ENCODE measurements at regions not wholly inside any gene's neighbourhood (a gene's known extent, or its start where the extent isn't known, plus 50 kb on each side); places are given as distances from the start of the nearest gene placed in this dataset.
"Not testable (repeated sequence)": the region's sequence is repeated elsewhere in the genome, so short reads cannot be mapped to it uniquely, and the experiment has no call there.

GRCh38 chr2:203631068-203631757, 75.2 kb upstream of the CD28 start:
- DNase-seq (ENCODE audit: low read depth) = peak; percentile 31

- peak; percentile 66 for DNase-seq (ENCODE audit: low read depth)
Measured at GRCh38 chr2:203636588-203637470, 69.6 kb upstream of the CD28 start.

GRCh38 chr2:203637471-203638167, 68.8 kb upstream of the CD28 start:
- peak; percentile 34 for DNase-seq (ENCODE audit: low read depth)

GRCh38 chr2:203641865-203642264, 64.6 kb upstream of the CD28 start:
- not testable (repeated sequence) for DNase-seq (ENCODE audit: low read depth)

- DNase-seq (ENCODE audit: low read depth) = not testable (repeated sequence)
Measured at GRCh38 chr2:203642841-203643240, 63.6 kb upstream of the CD28 start.

GRCh38 chr2:203645831-203646230, 60.6 kb upstream of the CD28 start:
- DNase-seq (ENCODE audit: low read depth) = no peak

GRCh38 chr2:203646266-203646864, 60.1 kb upstream of the CD28 start:
- DNase-seq (ENCODE audit: low read depth) = no peak

GRCh38 chr2:203646961-203647360, 59.5 kb upstream of the CD28 start:
- DNase-seq (ENCODE audit: low read depth) = no peak

- DNase-seq (ENCODE audit: low read depth) = no peak
Measured at GRCh38 chr2:203647579-203647978, 58.9 kb upstream of the CD28 start.

GRCh38 chr2:203648273-203648672, 58.2 kb upstream of the CD28 start:
- peak; percentile 58 for DNase-seq (ENCODE audit: low read depth)

- DNase-seq (ENCODE audit: low read depth) = no peak
Measured at GRCh38 chr2:203649176-203649814, 57.1 kb upstream of the CD28 start.

GRCh38 chr2:203650860-203651613, 55.4 kb upstream of the CD28 start:
- peak; percentile 73 for DNase-seq (ENCODE audit: low read depth)

- DNase-seq (ENCODE audit: low read depth) = no peak
Measured at GRCh38 chr2:203651621-203652020, 54.8 kb upstream of the CD28 start.

GRCh38 chr2:203654826-203655225, 51.6 kb upstream of the CD28 start:
- no peak for DNase-seq (ENCODE audit: low read depth)

GRCh38 chr2:203656522-203657287, 49.7 kb upstream of the CD28 start:
- DNase-seq (ENCODE audit: low read depth) = peak; percentile 38

Data from amniotic epithelial cell (primary cell).